ENCODE measurements at regions not wholly inside any gene's neighbourhood (a gene's known extent, or its start where the extent isn't known, plus 50 kb on each side); places are given as distances from the start of the nearest gene placed in this dataset.

- no peak for TF ChIP-seq CTCF (conservative IDR thresholded peaks at IDR 0.05; ENCODE audit: low read depth, low read length)
- TF ChIP-seq RFX5 (IDR thresholded peaks at IDR 0.05; ENCODE audit: low read depth, low read length), result no peak
- no peak for TF ChIP-seq POLR2A (IDR thresholded peaks at IDR 0.05; ENCODE audit: low read depth, low read length)
- no peak for TF ChIP-seq RAD21 (IDR thresholded peaks at IDR 0.05; ENCODE audit: low read length)
- TF ChIP-seq CEBPB (IDR thresholded peaks at IDR 0.05; ENCODE audit: low read depth, low read length), result no peak
- no peak for TF ChIP-seq RCOR1 (IDR thresholded peaks at IDR 0.05; ENCODE audit: insufficient replicate concordance, low read length)
- TF ChIP-seq MXI1 (IDR thresholded peaks at IDR 0.05; ENCODE audit: borderline replicate concordance, low read depth, low read length), result no peak
- no peak for TF ChIP-seq FOS (IDR thresholded peaks at IDR 0.05; ENCODE audit: low read depth, low read length)
- TF ChIP-seq NFE2L2 (IDR thresholded peaks at IDR 0.05; ENCODE audit: low read depth, low read length), result no peak
- no peak for TF ChIP-seq BHLHE40 (IDR thresholded peaks at IDR 0.05; ENCODE audit: low read depth, low read length)
- TF ChIP-seq SMC3 (IDR thresholded peaks at IDR 0.05; ENCODE audit: low read depth, low read length), result no peak
- TF ChIP-seq ELK1 (IDR thresholded peaks at IDR 0.05; ENCODE audit: borderline replicate concordance, low read depth, low read length), result no peak
- no peak for TF ChIP-seq USF2 (IDR thresholded peaks at IDR 0.05; ENCODE audit: low read depth, low read length)
- TF ChIP-seq CHD1 (IDR thresholded peaks at IDR 0.05; ENCODE audit: low read depth, low read length), result no peak
Observed at GRCh38 chr6:155895641-155896040, 440.0 kb upstream of the NOX3 start.
